H9 (cell line): ENCODE measurements at regions not wholly inside any gene's neighbourhood (a gene's known extent, or its start where the extent isn't known, plus 50 kb on each side); places are given as distances from the start of the nearest gene placed in this dataset.

Experiments used
- DNase-seq: peaks from one replicate; pipeline ENCODE4 v3.0.0-alpha.2; 2017
- H2AFZ ChIP-seq: one replicate; pipeline ENCODE4 v1.6.1; 2013; ENCODE audit warnings: mild to moderate bottlenecking, low read length, control low read depth, moderate library complexity
- H2AK5ac ChIP-seq: 2 replicates; pipeline ENCODE4 v1.6.1; 2013; ENCODE audit warnings: low read length, control low read depth, mixed read lengths; ENCODE audit not compliant: insufficient read length
- H2BK120ac ChIP-seq: one replicate; pipeline ENCODE4 v1.6.1; 2013; ENCODE audit warnings: low read depth, mild to moderate bottlenecking, low read length, control low read depth, inconsistent platforms; ENCODE audit not compliant: poor library complexity, severe bottlenecking
- H2BK12ac ChIP-seq: 2 replicates; pipeline ENCODE4 v1.6.1; 2013; ENCODE audit warnings: low read length, control low read depth, mixed read lengths, low read depth; ENCODE audit not compliant: insufficient read length
- H2BK15ac ChIP-seq: 2 replicates; pipeline ENCODE4 v1.6.1; 2013; ENCODE audit warnings: low read depth, low read length, control low read depth
- H2BK20ac ChIP-seq: one replicate; pipeline ENCODE4 v1.6.1; 2013; ENCODE audit warnings: low read depth, mild to moderate bottlenecking, low read length, control low read depth, inconsistent platforms; ENCODE audit not compliant: poor library complexity, severe bottlenecking
- H2BK5ac ChIP-seq: 2 replicates; pipeline ENCODE4 v1.6.1; 2013; ENCODE audit warnings: low read length, control low read depth, mixed read lengths; ENCODE audit not compliant: insufficient read length
- H3K14ac ChIP-seq: 2 replicates; pipeline ENCODE4 v1.6.1; 2013; ENCODE audit warnings: low read length, control low read depth; ENCODE audit not compliant: insufficient read depth
- H3K18ac ChIP-seq: 2 replicates; pipeline ENCODE4 v1.6.1; 2013; ENCODE audit warnings: low read depth, mild to moderate bottlenecking, mixed read lengths, low read length, control low read depth; ENCODE audit not compliant: insufficient read length
- H3K23ac ChIP-seq: 2 replicates; pipeline ENCODE4 v1.6.1; 2013; ENCODE audit warnings: low read length, control low read depth, mixed read lengths, low read depth; ENCODE audit not compliant: insufficient read length
- H3K23me2 ChIP-seq: 2 replicates; pipeline ENCODE4 v1.6.1; 2013; ENCODE audit warnings: low read depth, mild to moderate bottlenecking, mixed read lengths, low read length, control low read depth; ENCODE audit not compliant: insufficient read length, poor library complexity, severe bottlenecking
- H3K27ac ChIP-seq: 2 replicates; pipeline ENCODE4 v1.5.1; 2013; ENCODE audit warnings: low read length, control low read depth, mixed read lengths, low read depth; ENCODE audit not compliant: insufficient read length
- H3K27me3 ChIP-seq: 2 replicates; pipeline ENCODE4 v1.6.1; 2013; ENCODE audit warnings: low read length, control low read depth, inconsistent platforms; ENCODE audit not compliant: insufficient read depth
- H3K4ac ChIP-seq: 2 replicates; pipeline ENCODE4 v1.6.1; 2013; ENCODE audit warnings: low read depth, mild to moderate bottlenecking, control low read depth, inconsistent platforms, low read length, moderate library complexity
- H3K4me1 ChIP-seq: 2 replicates; pipeline ENCODE4 v1.6.1; 2013; ENCODE audit warnings: low read length, control low read depth, inconsistent platforms; ENCODE audit not compliant: insufficient read depth
- H3K4me2 ChIP-seq: 2 replicates; pipeline ENCODE4 v1.6.1; 2013; ENCODE audit warnings: low read length, control low read depth, mixed read lengths; ENCODE audit not compliant: insufficient read length, insufficient read depth
- H3K56ac ChIP-seq: 2 replicates; pipeline ENCODE4 v1.6.1; 2013; ENCODE audit warnings: low read depth, mild to moderate bottlenecking, mixed read lengths, low read length, control low read depth; ENCODE audit not compliant: insufficient read length
- H3K79me1 ChIP-seq: 2 replicates; pipeline ENCODE4 v1.6.1; 2013; ENCODE audit warnings: low read depth, mild to moderate bottlenecking, moderate library complexity, low read length, control low read depth, inconsistent platforms; ENCODE audit not compliant: insufficient read depth, poor library complexity, severe bottlenecking
- H3K79me2 ChIP-seq: 2 replicates; pipeline ENCODE4 v1.6.1; 2013; ENCODE audit warnings: low read length, control low read depth, inconsistent platforms; ENCODE audit not compliant: insufficient read depth
- H3K9ac ChIP-seq: 2 replicates; pipeline ENCODE4 v1.6.1; 2013; ENCODE audit warnings: low read length, control low read depth, mixed read lengths; ENCODE audit not compliant: insufficient read length; ENCODE audit errors: extremely low read depth
- H3K9me3 ChIP-seq: one replicate; pipeline ENCODE4 v1.6.1; 2013; ENCODE audit warnings: low read depth, low read length, inconsistent platforms; ENCODE audit not compliant: control insufficient read depth
- H3T11ph ChIP-seq: one replicate; pipeline ENCODE4 v1.6.1; 2013; ENCODE audit warnings: mild to moderate bottlenecking, low read length, control low read depth, inconsistent platforms
- H4K20me1 ChIP-seq: one replicate; pipeline ENCODE4 v1.6.1; 2013; ENCODE audit not compliant: control insufficient read depth, insufficient read length, insufficient read depth
- H4K5ac ChIP-seq: 2 replicates; pipeline ENCODE4 v1.6.1; 2013; ENCODE audit warnings: low read depth, mild to moderate bottlenecking, mixed read lengths, low read length, control low read depth; ENCODE audit not compliant: insufficient read length
- H4K8ac ChIP-seq: replicated peaks from 2 replicates; pipeline ENCODE4 v1.6.1; 2013; ENCODE audit warnings: low read length, control low read depth, mixed read lengths, low read depth; ENCODE audit not compliant: insufficient read length
- H4K91ac ChIP-seq: 2 replicates; pipeline ENCODE4 v1.6.1; 2013; ENCODE audit warnings: low read depth, mild to moderate bottlenecking, moderate library complexity, mixed read lengths, low read length, control low read depth; ENCODE audit not compliant: insufficient read length
- H3K27ac Mint-ChIP-seq, 3 experiments: 2 replicates in 2 of 3; 3 replicates in 1 of 3; pipeline ENCODE4 v1.8.0; 2020 to 2021; ENCODE audit warnings: mixed read lengths in 3 of 3, mild to moderate bottlenecking in 1 of 3, moderate library complexity in 1 of 3
- H3K27me3 Mint-ChIP-seq: 2 replicates; pipeline ENCODE4 v1.8.0; 2021; ENCODE audit warnings: low read depth, mild to moderate bottlenecking, moderate library complexity, mixed read lengths
- H3K36me3 Mint-ChIP-seq, 3 experiments: 2 replicates in 2 of 3; 3 replicates in 1 of 3; pipeline ENCODE4 v1.8.0; 2020 to 2021; ENCODE audit warnings: low read depth in 3 of 3, mixed read lengths in 3 of 3; ENCODE audit not compliant: insufficient read depth in 1 of 3
- H3K4me1 Mint-ChIP-seq, 2 experiments: 2 replicates each; pipeline ENCODE4 v1.8.0; 2020; ENCODE audit warnings: mixed read lengths in 2 of 2
- H3K4me3 Mint-ChIP-seq, 2 experiments: 2 replicates in 1 of 2; 3 replicates in 1 of 2; pipeline ENCODE4 v1.8.0; 2020 to 2021; ENCODE audit warnings: mild to moderate bottlenecking in 2 of 2, mixed read lengths in 2 of 2, moderate library complexity in 1 of 2
- H3K9me3 Mint-ChIP-seq, 2 experiments: 2 replicates in 1 of 2; 3 replicates in 1 of 2; pipeline ENCODE4 v1.8.0; 2020; ENCODE audit warnings: mild to moderate bottlenecking in 2 of 2, mixed read lengths in 2 of 2, moderate library complexity in 1 of 2
- CTCF ChIP-seq: fragments of 200-600 bp; sonication (generic); conservative IDR thresholded peaks from 3 replicates; pipeline ENCODE4 v1.8.0; 2021; ENCODE audit warnings: antibody characterized with exemption, mild to moderate bottlenecking
- WGBS: extraction: QIAGEN DNeasy Blood & Tissue Kit; methylation state at CpG from one replicate; pipeline ENCODE4 v1.1.7; 2013; ENCODE audit warnings: missing lambda C conversion rate, low lambda C conversion rate, mixed read lengths; ENCODE audit not compliant: insufficient read length; ENCODE audit errors: extremely low coverage; 5-methylcytosine and 5-hydroxymethylcytosine counted together

DNA sequence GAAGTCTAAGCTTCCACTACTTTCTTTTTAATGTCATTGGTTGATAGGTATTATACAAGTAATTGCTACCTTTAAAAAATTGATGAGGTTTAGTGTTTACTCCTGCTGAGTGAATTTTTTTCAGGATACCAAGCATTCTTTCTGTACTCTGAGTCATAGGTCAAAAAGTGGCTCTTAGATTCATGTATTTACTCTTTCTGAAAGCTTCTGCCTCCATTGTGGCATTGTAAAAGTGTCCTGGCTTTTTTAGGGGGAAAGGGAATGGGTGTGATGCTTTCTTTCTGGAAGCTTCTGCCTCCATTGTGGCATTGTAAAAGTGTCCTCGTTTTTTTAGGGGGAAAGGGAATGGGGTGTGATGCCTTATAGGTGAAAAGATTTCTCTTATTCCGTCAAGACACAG is 286.5 kb downstream of the LPIN1 start:
- Mint-ChIP-seq H3K9me3 (no peaks in the 10 kb centered on the region), H3K4me1 (no peaks in the 10 kb centered on the region), H3K36me3 (no peaks in the 10 kb centered on the region; a peak in 1 of 7 replicates), H3K27ac (no peak overlapping the region), H3K4me3 (no peak overlapping the region), H3K27me3 (peaks cover 7% of the 10 kb centered on the region)
- Histone ChIP-seq H4K20me1 (no peaks in the 10 kb centered on the region), H3K4me2 (no peak overlapping the region), H3T11ph (no peak overlapping the region), H3K9me3 (no peaks in the 10 kb centered on the region), H3K14ac (no peak overlapping the region), H2BK12ac (no peak overlapping the region), H3K18ac (no peak overlapping the region), H3K9ac (no peak overlapping the region), H3K79me2 (no peaks in the 10 kb centered on the region), H3K4ac (no peak overlapping the region), H3K27ac (no peak overlapping the region), H2BK20ac (no peak overlapping the region), H4K91ac (no peak overlapping the region), H3K23ac (no peak overlapping the region), H4K5ac (no peak overlapping the region), H2AK5ac (no peak overlapping the region), H2BK120ac (no peak overlapping the region), H3K4me1 (no peaks in the 10 kb centered on the region), H4K8ac (no peak overlapping the region), H3K23me2 (no peaks in the 10 kb centered on the region), H2BK15ac (no peak overlapping the region), H2BK5ac (no peak overlapping the region), H3K56ac (no peak overlapping the region), H2AFZ (no peak overlapping the region), H3K27me3 (no peaks in the 10 kb centered on the region), H3K79me1 (no peaks in the 10 kb centered on the region)
- no CpG with 5 or more reads among the region's 2 CpGs for WGBS
- no peak for DNase-seq
- TF ChIP-seq CTCF: no peak
